NOMO-1 (cell line): ENCODE measurements at regions not wholly inside any gene's neighbourhood (a gene's known extent, or its start where the extent isn't known, plus 50 kb on each side); places are given as distances from the start of the nearest gene placed in this dataset.
A peak's percentile ranks its signal among the peaks of the same experiment; 100 is the strongest.

Experiments used
- DNase-seq, 2 experiments: peaks; one replicate each; lab custom pipeline; 2025; ENCODE audit not compliant: unreplicated experiment in 2 of 2; lab: John Stamatoyannopoulos, UW

GRCh38 chr15:31852933-31853799 is 177.1 kb upstream of the CHRNA7 start:
- DNase-seq = no peak

- no peak for DNase-seq
These were observed 173.7 kb upstream of the CHRNA7 start for GRCh38 chr15:31856581-31856980.

- no peak for DNase-seq
These were observed 173.1 kb upstream of the CHRNA7 start for GRCh38 chr15:31857194-31857593.

GRCh38 chr15:31858026-31858425 is 172.3 kb upstream of the CHRNA7 start:
- DNase-seq = no peak

- DNase-seq = no peak
These were observed 164.1 kb upstream of the CHRNA7 start for GRCh38 chr15:31866248-31866647.

GRCh38 chr15:31867536-31868442 is 162.5 kb upstream of the CHRNA7 start:
- DNase-seq = peak; percentile 24 to 70

GRCh38 chr15:31869686-31870307 is 160.5 kb upstream of the CHRNA7 start:
- no peak for DNase-seq

- DNase-seq = peak; percentile 61 to 82
These were observed 159.8 kb upstream of the CHRNA7 start, which contains the start of gene OTUD7A for GRCh38 chr15:31870328-31871165. OTUD7A (minus strand) TSS chr15:31870673.

GRCh38 chr15:31871166-31871886 is 159.0 kb upstream of the CHRNA7 start:
- peak in 1 of 2 experiments; percentile 10 for DNase-seq

GRCh38 chr15:31871887-31872281 is 158.4 kb upstream of the CHRNA7 start:
- no peak for DNase-seq

GRCh38 chr15:31887246-31887645 is 143.1 kb upstream of the CHRNA7 start:
- no peak for DNase-seq

- no peak for DNase-seq
These were observed 137.8 kb upstream of the CHRNA7 start for GRCh38 chr15:31892513-31892912.

- DNase-seq = no peak
These were observed 136.5 kb upstream of the CHRNA7 start for GRCh38 chr15:31893780-31894179.

GRCh38 chr15:31897746-31898145 is 132.6 kb upstream of the CHRNA7 start:
- no peak for DNase-seq

GRCh38 chr15:31901501-31901900 is 128.8 kb upstream of the CHRNA7 start:
- no peak for DNase-seq

GRCh38 chr15:31905054-31905453 is 125.3 kb upstream of the CHRNA7 start:
- DNase-seq = no peak

GRCh38 chr15:31925541-31925940 is 104.8 kb upstream of the CHRNA7 start:
- DNase-seq = no peak

GRCh38 chr15:31930967-31931366 is 99.3 kb upstream of the CHRNA7 start:
- DNase-seq = no peak

- no peak for DNase-seq
These were observed 97.7 kb upstream of the CHRNA7 start for GRCh38 chr15:31932576-31932975.

GRCh38 chr15:31934821-31935220 is 95.5 kb upstream of the CHRNA7 start:
- DNase-seq = no peak
